Suprapubic skin (tissue), 4 donors: ENCODE measurements at regions not wholly inside any gene's neighbourhood (a gene's known extent, or its start where the extent isn't known, plus 50 kb on each side); places are given as distances from the start of the nearest gene placed in this dataset.
A peak's percentile ranks its signal among the peaks of the same experiment; 100 is the strongest.

ENCODE experiments used
- DNase-seq, 2 donors: peaks; one replicate each; pipeline ENCODE4 v3.0.0-alpha.2; 2019; ENCODE audit warnings: low spot score in 2 of 2
- H3K27ac ChIP-seq: fragments of 200-600 bp; sonication (generic); one replicate; pipeline ENCODE4 v1.5.1; 2019
- H3K27me3 ChIP-seq: fragments of 200-600 bp; sonication (generic); one replicate; pipeline ENCODE4 v1.5.1; 2019
- H3K36me3 ChIP-seq: fragments of 200-600 bp; sonication (generic); one replicate; pipeline ENCODE4 v1.5.1; 2019
- H3K4me1 ChIP-seq: fragments of 200-600 bp; sonication (generic); one replicate; pipeline ENCODE4 v1.5.1; 2019
- H3K4me3 ChIP-seq: fragments of 200-600 bp; sonication (generic); one replicate; pipeline ENCODE4 v1.5.1; 2019; ENCODE audit warnings: mild to moderate bottlenecking
- H3K9me3 ChIP-seq: fragments of 200-600 bp; sonication (generic); one replicate; pipeline ENCODE4 v1.5.1; 2019
- CTCF ChIP-seq, 2 donors: fragments of 200-600 bp in 1 of 2; fragments of 450-650 bp in 1 of 2; sonication (generic) in 1 of 2; IDR thresholded peaks; one replicate each; pipeline ENCODE4 v1.5.1; 2016 to 2019; ENCODE audit warnings: antibody characterized with exemption in 2 of 2, mild to moderate bottlenecking in 1 of 2, moderate library complexity in 1 of 2
- EP300 ChIP-seq: sonication (generic); formaldehyde crosslinking; IDR thresholded peaks from one replicate; pipeline ENCODE4 v1.6.1; 2017; ENCODE audit warnings: antibody characterized with exemption
- POLR2A ChIP-seq, 2 donors: fragments of 450-650 bp; IDR thresholded peaks; one replicate each; pipeline ENCODE4 v1.6.1; 2017; ENCODE audit warnings: antibody characterized with exemption in 2 of 2, mild to moderate bottlenecking in 2 of 2, moderate library complexity in 2 of 2
- POLR2AphosphoS5 ChIP-seq, 3 donors: sonication (generic); formaldehyde crosslinking; IDR thresholded peaks; one replicate each; pipeline ENCODE4 v1.6.1; 2017; ENCODE audit warnings: antibody characterized with exemption in 3 of 3
- WGBS: methylation state at CpG from one replicate; pipeline ENCODE4 v1.1.5; 2018; 5-methylcytosine and 5-hydroxymethylcytosine counted together

- WGBS, result 59% methylated on average over 5 of the region's 5 CpGs
- no peaks in the 10 kb centered on the region for H3K9me3 ChIP-seq
Measured at GRCh38 chr18:7363338-7363737, 132.4 kb downstream of the LRRC30 start.

GRCh38 chr18:7366597-7366996, 135.7 kb downstream of the LRRC30 start:
- TF ChIP-seq CTCF (IDR thresholded peaks at IDR 0.05) (no peak), POLR2AphosphoS5 (IDR thresholded peaks at IDR 0.05) (no peak), EP300 (no peak), POLR2A (IDR thresholded peaks at IDR 0.05) (no peak)
- whole genome bisulfite sequencing, result 77% methylated on average over 6 of the region's 7 CpGs
- H3K27ac ChIP-seq, result no peak overlapping the region
- H3K9me3 ChIP-seq, result no peaks in the 10 kb centered on the region
- no peaks in the 10 kb centered on the region for H3K36me3 ChIP-seq
- DNase-seq, result no peak
- no peaks in the 10 kb centered on the region for H3K27me3 ChIP-seq
- no peak overlapping the region for H3K4me3 ChIP-seq
- no peaks in the 10 kb centered on the region for H3K4me1 ChIP-seq

More at GRCh38 chr18:7363338-7363737, 132.4 kb downstream of the LRRC30 start:
- Histone ChIP-seq H3K27me3 (no peaks in the 10 kb centered on the region), H3K36me3 (no peaks in the 10 kb centered on the region), H3K27ac (no peak overlapping the region), H3K4me3 (no peak overlapping the region), H3K4me1 (no peaks in the 10 kb centered on the region)
- DNase-seq, result no peak
- no peak for TF ChIP-seq CTCF (IDR thresholded peaks at IDR 0.05)
- TF ChIP-seq EP300, result no peak
- TF ChIP-seq POLR2A (IDR thresholded peaks at IDR 0.05), result no peak
- no peak for TF ChIP-seq POLR2AphosphoS5 (IDR thresholded peaks at IDR 0.05)

- H3K36me3 ChIP-seq, result no peaks in the 10 kb centered on the region
- DNase-seq, result no peak
- H3K27ac ChIP-seq, result no peak overlapping the region
- no peaks in the 10 kb centered on the region for H3K27me3 ChIP-seq
- no peaks in the 10 kb centered on the region for H3K9me3 ChIP-seq
- no peak overlapping the region for H3K4me3 ChIP-seq
- no peaks in the 10 kb centered on the region for H3K4me1 ChIP-seq
- no peak for TF ChIP-seq POLR2AphosphoS5 (IDR thresholded peaks at IDR 0.05)
- TF ChIP-seq POLR2A (IDR thresholded peaks at IDR 0.05), result no peak
- TF ChIP-seq EP300, result no peak
- TF ChIP-seq CTCF (IDR thresholded peaks at IDR 0.05), result no peak
- 63% methylated on average over 7 of the region's 7 CpGs for WGBS
Measured at GRCh38 chr18:7367336-7367735, 136.4 kb downstream of the LRRC30 start.

GRCh38 chr18:7369006-7369405, 138.1 kb downstream of the LRRC30 start:
- H3K9me3 ChIP-seq, result no peaks in the 10 kb centered on the region
- no peaks in the 10 kb centered on the region for H3K4me1 ChIP-seq
- no peak overlapping the region for H3K27ac ChIP-seq
- 79% methylated on average over 7 of the region's 7 CpGs for WGBS
- H3K27me3 ChIP-seq, result no peaks in the 10 kb centered on the region
- H3K4me3 ChIP-seq, result no peak overlapping the region
- DNase-seq, result no peak
- TF ChIP-seq CTCF (IDR thresholded peaks at IDR 0.05), result no peak
- no peak for TF ChIP-seq POLR2AphosphoS5 (IDR thresholded peaks at IDR 0.05)
- no peak for TF ChIP-seq EP300
- TF ChIP-seq POLR2A (IDR thresholded peaks at IDR 0.05), result no peak
- no peaks in the 10 kb centered on the region for H3K36me3 ChIP-seq

- WGBS, result 72% methylated on average over 7 of the region's 7 CpGs
- no peak for DNase-seq
- TF ChIP-seq CTCF (IDR thresholded peaks at IDR 0.05) (no peak), POLR2A (IDR thresholded peaks at IDR 0.05) (no peak), POLR2AphosphoS5 (IDR thresholded peaks at IDR 0.05) (no peak), EP300 (no peak)
- H3K4me3 ChIP-seq, result no peak overlapping the region
- H3K27me3 ChIP-seq, result no peaks in the 10 kb centered on the region
- no peaks in the 10 kb centered on the region for H3K36me3 ChIP-seq
- H3K27ac ChIP-seq, result peak overlapping the region; percentile 63
- H3K9me3 ChIP-seq, result no peaks in the 10 kb centered on the region
- H3K4me1 ChIP-seq, result no peaks in the 10 kb centered on the region
Measured at GRCh38 chr18:7370375-7370774, 139.5 kb downstream of the LRRC30 start.
